Epithelial cell of proximal tubule (primary cell): ENCODE measurements at regions not wholly inside any gene's neighbourhood (a gene's known extent, or its start where the extent isn't known, plus 50 kb on each side); places are given as distances from the start of the nearest gene placed in this dataset.
"Not testable (repeated sequence)": the region's sequence is repeated elsewhere in the genome, so short reads cannot be mapped to it uniquely, and the experiment has no call there.

ENCODE experiments used
- DNase-seq: peaks from one replicate; pipeline ENCODE4 v3.0.0-alpha.2; 2011; ENCODE audit warnings: low read depth
- H3K4me3 ChIP-seq: 2 replicates; pipeline ENCODE4 v1.5.1; 2011; ENCODE audit warnings: low read depth, mild to moderate bottlenecking, low read length
- CTCF ChIP-seq: conservative IDR thresholded peaks from 2 replicates; pipeline ENCODE4 v1.5.1; 2012; ENCODE audit warnings: low read depth, mild to moderate bottlenecking, low read length

DNA sequence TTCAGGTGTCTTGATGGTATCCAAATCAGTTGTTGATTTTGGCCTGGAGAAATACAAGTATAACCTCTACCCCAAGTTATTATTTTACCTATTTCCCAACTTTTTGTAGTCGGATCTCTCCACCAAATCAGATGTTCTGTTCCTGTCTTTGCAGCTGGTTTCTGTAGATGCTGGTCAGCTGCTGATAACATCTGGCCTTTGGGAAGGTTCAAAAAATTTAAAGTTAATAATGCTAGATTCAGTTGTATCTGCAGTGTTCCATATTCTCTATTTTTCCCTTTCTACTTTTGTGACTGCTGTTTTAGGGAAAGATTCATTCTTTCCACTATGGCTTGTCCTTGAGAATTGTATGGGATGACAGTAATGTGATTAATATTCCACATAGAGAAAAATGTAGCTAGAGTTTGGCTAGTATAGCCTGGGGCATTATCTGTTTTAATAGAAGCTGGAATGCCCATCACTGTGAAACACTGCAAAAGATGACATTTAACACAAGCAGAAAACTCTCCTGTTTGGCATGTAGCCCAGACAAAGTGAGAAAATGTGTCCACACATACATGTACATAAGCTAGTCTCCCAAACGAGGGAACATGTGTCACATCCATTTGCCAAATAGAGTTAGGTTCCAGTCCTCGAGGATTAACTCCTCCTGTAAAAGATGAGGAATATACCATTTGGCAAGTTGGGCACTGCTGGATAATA, 99.2 kb downstream of the ZNF100 start:
- DNase-seq, H3K4me3 ChIP-seq: not testable (repeated sequence)

- no peak for DNase-seq
- H3K4me3 ChIP-seq = no peak overlapping the region
- no peak for TF ChIP-seq CTCF
Observed at GRCh38 chr19:21655540-21656126, 111.7 kb downstream of the ZNF100 start.

- not testable (repeated sequence) for H3K4me3 ChIP-seq, DNase-seq
Observed at GRCh38 chr19:21651478-21651877, 115.9 kb downstream of the ZNF100 start.

- TF ChIP-seq CTCF = no peak
- H3K4me3 ChIP-seq = no peak overlapping the region
- DNase-seq = no peak
Observed at GRCh38 chr19:21638776-21639175, 128.6 kb downstream of the ZNF100 start.

- no peak overlapping the region for H3K4me3 ChIP-seq
- TF ChIP-seq CTCF = no peak
- DNase-seq = no peak
Observed at GRCh38 chr19:21626924-21627697, 121.7 kb downstream of the ZNF429 start.

DNA sequence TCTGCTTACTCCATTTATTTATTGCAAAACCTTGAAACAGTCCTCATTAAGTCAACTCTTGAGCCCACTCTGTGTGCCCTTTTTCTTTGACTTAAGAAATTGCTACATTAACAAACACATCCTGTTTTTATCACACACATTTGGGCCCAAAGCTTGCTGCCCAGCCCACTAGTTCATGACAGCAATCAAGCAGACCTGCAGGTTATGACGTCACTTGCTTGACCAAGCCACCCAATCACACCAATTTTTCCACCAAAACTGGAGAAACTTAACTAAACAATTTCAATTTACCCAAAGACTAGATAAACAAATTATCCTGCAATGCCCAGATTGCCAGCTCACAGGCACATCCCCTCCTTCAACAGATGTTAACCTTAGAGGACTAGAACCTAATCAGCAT, 120.7 kb downstream of the ZNF429 start:
- no peak overlapping the region for H3K4me3 ChIP-seq
- TF ChIP-seq CTCF = no peak
- no peak for DNase-seq

- TF ChIP-seq CTCF = no peak
- DNase-seq = no peak
- no peak overlapping the region for H3K4me3 ChIP-seq
Observed at GRCh38 chr19:21622920-21623319, 117.5 kb downstream of the ZNF429 start.

GRCh38 chr19:21621671-21622070, 116.3 kb downstream of the ZNF429 start:
- no peak overlapping the region for H3K4me3 ChIP-seq
- TF ChIP-seq CTCF = no peak
- no peak for DNase-seq
